IMR-90 (cell line): ENCODE measurements at regions not wholly inside any gene's neighbourhood (a gene's known extent, or its start where the extent isn't known, plus 50 kb on each side); places are given as distances from the start of the nearest gene placed in this dataset.

ENCODE experiments used
- ATAC-seq: fragments of 200-7000 bp; cut with Tn5 transposase; 2 replicates; pipeline ENCODE4 v1.9.1; 2020; ENCODE audit warnings: low read depth, mild to moderate bottlenecking, moderate library complexity
- BruUV-seq: library from RNA; stranded (reverse); fragments of 400-500 nt; replicated peaks from 2 replicates; lab custom pipeline; 2021; lab: Mats Ljungman, UMichigan
- CTCF ChIA-PET: fragments of 300-600 bp; formaldehyde crosslinking; extraction: SDS; loops from one replicate; lab custom pipeline; 2021; ENCODE audit warnings: antibody characterized with exemption; lab: Yijun Ruan, JAX
- POLR2A ChIA-PET: fragments of 300-600 bp; sonication (Branson Sonifier 250); formaldehyde crosslinking; loops from one replicate; lab custom pipeline; 2022; ENCODE audit warnings: antibody characterized with exemption; ENCODE audit not compliant: unreplicated experiment; lab: Charles Lee
- DNase-seq: peaks from one replicate; pipeline ENCODE4 v3.0.0; 2013
- H2AFZ ChIP-seq: replicated peaks from 2 replicates; pipeline ENCODE3; 2013; ENCODE audit warnings: low read length, mild to moderate bottlenecking; ENCODE audit not compliant: poor library complexity
- H2AK5ac ChIP-seq: 2 replicates; pipeline ENCODE4 v1.6.1; 2013; ENCODE audit warnings: low read depth, low read length, inconsistent platforms
- H2AK9ac ChIP-seq: replicated peaks from 2 replicates; pipeline ENCODE3; 2013; ENCODE audit warnings: mild to moderate bottlenecking, low read depth, low read length, moderate library complexity; ENCODE audit not compliant: poor library complexity
- H2BK120ac ChIP-seq: 2 replicates; pipeline ENCODE4 v1.6.1; 2013; ENCODE audit warnings: low read depth, low read length, inconsistent platforms
- H2BK15ac ChIP-seq: 3 replicates; pipeline ENCODE4 v1.6.1; 2013; ENCODE audit warnings: low read depth, low read length, inconsistent platforms
- H2BK20ac ChIP-seq: 2 replicates; pipeline ENCODE4 v1.6.1; 2013; ENCODE audit warnings: low read depth, mild to moderate bottlenecking, inconsistent platforms, low read length, moderate library complexity
- H2BK5ac ChIP-seq: 2 replicates; pipeline ENCODE4 v1.6.1; 2013; ENCODE audit warnings: mild to moderate bottlenecking, low read depth, low read length, inconsistent platforms; ENCODE audit not compliant: poor library complexity, severe bottlenecking
- H3K14ac ChIP-seq: replicated peaks from 2 replicates; pipeline ENCODE4 v1.6.1; 2013; ENCODE audit warnings: low read depth, low read length, inconsistent platforms
- H3K18ac ChIP-seq: 2 replicates; pipeline ENCODE4 v1.6.1; 2013; ENCODE audit warnings: low read depth, low read length, control low read depth
- H3K23ac ChIP-seq: 2 replicates; pipeline ENCODE4 v1.6.1; 2013; ENCODE audit warnings: low read depth, low read length, inconsistent platforms
- H3K27ac ChIP-seq: 2 replicates; pipeline ENCODE4 v1.5.1; 2013; ENCODE audit warnings: mild to moderate bottlenecking, control low read depth, low read length; ENCODE audit not compliant: insufficient read depth
- H3K27me3 ChIP-seq: 2 replicates; pipeline ENCODE4 v1.6.1; 2013; ENCODE audit warnings: low read length; ENCODE audit not compliant: control insufficient read depth, insufficient read depth
- H3K36me3 ChIP-seq: 2 replicates; pipeline ENCODE4 v1.6.1; 2013; ENCODE audit warnings: low read length, mixed read lengths; ENCODE audit not compliant: control insufficient read depth, insufficient read depth
- H3K4ac ChIP-seq: 2 replicates; pipeline ENCODE4 v1.6.1; 2013; ENCODE audit warnings: low read depth, low read length, inconsistent platforms
- H3K4me1 ChIP-seq: 2 replicates; pipeline ENCODE4 v1.6.1; 2013; ENCODE audit warnings: low read length, mixed read lengths; ENCODE audit not compliant: control insufficient read depth, insufficient read depth
- H3K4me2 ChIP-seq: 2 replicates; pipeline ENCODE4 v1.6.1; 2013; ENCODE audit warnings: low read depth, mild to moderate bottlenecking, control low read depth, low read length, moderate library complexity
- H3K4me3 ChIP-seq: 2 replicates; pipeline ENCODE4 v1.5.1; 2013; ENCODE audit warnings: low read depth, mild to moderate bottlenecking, control low read depth, low read length, moderate library complexity; ENCODE audit not compliant: insufficient read depth
- H3K56ac ChIP-seq: 2 replicates; pipeline ENCODE4 v1.6.1; 2013; ENCODE audit warnings: low read length, inconsistent platforms; ENCODE audit not compliant: insufficient read depth; ENCODE audit errors: extremely low read depth
- H3K79me1 ChIP-seq, 2 experiments: 2 replicates each; pipeline ENCODE4 v1.6.1; 2013; ENCODE audit warnings: low read length in 2 of 2, inconsistent platforms in 1 of 2, low read depth in 1 of 2
- H3K9ac ChIP-seq: 2 replicates; pipeline ENCODE4 v1.6.1; 2013; ENCODE audit warnings: low read depth, low read length, control low read depth
- H3K9me1 ChIP-seq: 2 replicates; pipeline ENCODE4 v1.6.1; 2013; ENCODE audit warnings: low read length, inconsistent platforms; ENCODE audit not compliant: insufficient read depth
- H3K9me3 ChIP-seq: 2 replicates; pipeline ENCODE4 v1.6.1; 2013; ENCODE audit warnings: low read length; ENCODE audit not compliant: control insufficient read depth, insufficient read depth
- H4K20me1 ChIP-seq: 2 replicates; pipeline ENCODE4 v1.6.1; 2013; ENCODE audit warnings: low read length, inconsistent platforms; ENCODE audit not compliant: insufficient read depth
- H4K5ac ChIP-seq: 2 replicates; pipeline ENCODE4 v1.6.1; 2013; ENCODE audit warnings: mild to moderate bottlenecking, low read depth, low read length, control low read depth
- H4K8ac ChIP-seq, 2 experiments: 2 replicates each; pipeline ENCODE4 v1.6.1; 2013; ENCODE audit warnings: low read depth in 2 of 2, low read length in 2 of 2, control low read depth in 1 of 2, inconsistent platforms in 1 of 2
- H4K91ac ChIP-seq: 2 replicates; pipeline ENCODE4 v1.6.1; 2013; ENCODE audit warnings: low read depth, low read length, inconsistent platforms; ENCODE audit not compliant: insufficient read depth
- BHLHE40 ChIP-seq: fragments of 150-350 bp; IDR thresholded peaks from 2 replicates; pipeline ENCODE4 v1.6.1; 2016; ENCODE audit warnings: mild to moderate bottlenecking, low read depth, low read length
- CEBPB ChIP-seq: IDR thresholded peaks from 2 replicates; pipeline ENCODE4 v1.6.1; 2012; ENCODE audit warnings: low read depth, low read length, improper control_type of control experiment
- CHD1 ChIP-seq: IDR thresholded peaks from 2 replicates; pipeline ENCODE4 v1.6.1; 2012; ENCODE audit warnings: low read depth, low read length, improper control_type of control experiment
- FOS ChIP-seq: fragments of 150-350 bp; IDR thresholded peaks from 2 replicates; pipeline ENCODE4 v1.6.1; 2016; ENCODE audit warnings: low read depth, low read length
- MAFK ChIP-seq: IDR thresholded peaks from 2 replicates; pipeline ENCODE4 v1.6.1; 2012; ENCODE audit warnings: low read depth, low read length, improper control_type of control experiment
- MAZ ChIP-seq: IDR thresholded peaks from 2 replicates; pipeline ENCODE4 v1.6.1; 2012; ENCODE audit warnings: low read depth, mild to moderate bottlenecking, low read length, improper control_type of control experiment, moderate library complexity, borderline replicate concordance
- MXI1 ChIP-seq: IDR thresholded peaks from 2 replicates; pipeline ENCODE4 v1.6.1; 2012; ENCODE audit warnings: low read depth, mild to moderate bottlenecking, low read length, moderate library complexity, borderline replicate concordance
- NFE2L2 ChIP-seq: fragments of 150-350 bp; IDR thresholded peaks from 2 replicates; pipeline ENCODE4 v1.6.1; 2016; ENCODE audit warnings: low read depth, mild to moderate bottlenecking, low read length
- POLR2A ChIP-seq: IDR thresholded peaks from 2 replicates; pipeline ENCODE4 v1.6.1; 2012; ENCODE audit warnings: mild to moderate bottlenecking, low read depth, low read length
- RCOR1 ChIP-seq: IDR thresholded peaks from 2 replicates; pipeline ENCODE4 v1.6.1; 2012; ENCODE audit warnings: mild to moderate bottlenecking, low read length, improper control_type of control experiment; ENCODE audit not compliant: insufficient replicate concordance
- RFX5 ChIP-seq: IDR thresholded peaks from 2 replicates; pipeline ENCODE4 v1.8.0; 2012; ENCODE audit warnings: low read depth, mild to moderate bottlenecking, low read length, moderate library complexity
- SMC3 ChIP-seq: fragments of 150-350 bp; IDR thresholded peaks from 2 replicates; pipeline ENCODE4 v1.6.1; 2016; ENCODE audit warnings: low read depth, mild to moderate bottlenecking, antibody characterized with exemption, low read length, moderate library complexity
- WGBS, 2 experiments: methylation state at CpG; one replicate each; pipeline versions ENCODE4 v1.1.5 to v1.1.7; 2013; ENCODE audit warnings: missing lambda C conversion rate in 2 of 2; ENCODE audit not compliant: insufficient read length in 1 of 2; ENCODE audit errors: extremely low coverage in 2 of 2; 5-methylcytosine and 5-hydroxymethylcytosine counted together
- dilution Hi-C: fragments of 300-500 bp; cut with HindIII; formaldehyde crosslinking; loops from one replicate; pipeline ENCODE4 v1.14.3; 2018; ENCODE audit warnings: low sequenced_read_pairs; ENCODE audit not compliant: unreplicated experiment
- in situ Hi-C: fragments of 300-500 bp; cut with MboI; formaldehyde crosslinking; loops from 3 replicates; pipeline ENCODE4 v1.14.3; 2019; ENCODE audit warnings: low sequenced_read_pairs, inconsistent platforms, mixed read lengths
- intact Hi-C: fragments of 100-400 bp; cut with micrococcal nuclease; formaldehyde crosslinking; loops from 2 replicates; pipeline ENCODE4 v1.10.0; 2022
- TF ChIP-seq, protein P1 (sequence below): fragments of 150-350 bp; IDR thresholded peaks from 2 replicates; pipeline ENCODE4 v1.6.1; 2017; ENCODE audit warnings: mild to moderate bottlenecking, antibody characterized with exemption, low read length, low read depth
- TF ChIP-seq, protein P2 (sequence below): fragments of 150-350 bp; IDR thresholded peaks from 2 replicates; pipeline ENCODE4 v1.6.1; 2016; ENCODE audit warnings: low read depth, mild to moderate bottlenecking, low read length, moderate library complexity, borderline replicate concordance
- TF ChIP-seq, protein P3 (sequence below): conservative IDR thresholded peaks from 2 replicates; pipeline ENCODE4 v1.5.1; 2012; ENCODE audit warnings: mild to moderate bottlenecking, low read depth, low read length, improper control_type of control experiment

DNA sequence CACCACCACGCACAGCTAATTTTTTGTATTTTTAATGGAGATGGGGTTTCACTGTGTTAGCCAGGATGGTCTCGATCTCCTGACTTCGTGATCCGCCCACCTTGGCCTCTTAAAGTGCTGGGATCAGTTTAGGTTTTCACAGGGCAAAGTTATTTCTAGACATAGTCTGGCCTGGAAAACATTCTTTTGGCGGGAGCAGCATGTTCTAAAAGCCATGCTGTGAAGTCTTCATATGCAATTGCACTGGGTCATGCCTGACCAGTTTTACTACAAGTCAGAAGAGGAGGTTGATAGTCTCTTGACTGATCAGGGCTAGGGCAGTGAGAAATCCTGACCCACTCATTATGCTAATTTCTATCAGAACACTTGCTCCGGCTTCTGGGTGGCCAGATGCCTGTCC is 131.6 kb upstream of the POU3F1 start:
- no peaks in the 10 kb centered on the region for H3K79me1 ChIP-seq
- H3K27me3 ChIP-seq = peaks cover 3% of the 10 kb centered on the region; the same call in 1 of the 2 replicates
- no peak overlapping the region for H2BK20ac ChIP-seq
- H2AK5ac ChIP-seq = no peak overlapping the region
- no peak overlapping the region for H3K23ac ChIP-seq
- H3K4me2 ChIP-seq = no peak overlapping the region
- POLR2A ChIA-PET = no interaction called here
- H3K4me3 ChIP-seq = no peak overlapping the region
- no peak for ATAC-seq
- CTCF ChIA-PET = no interaction called here
- H3K4ac ChIP-seq = no peak overlapping the region
- H3K27ac ChIP-seq = no peak overlapping the region
- no peak overlapping the region for H3K9ac ChIP-seq
- H4K5ac ChIP-seq = no peak overlapping the region
- no peak overlapping the region for H3K14ac ChIP-seq
- H3K36me3 ChIP-seq = no peaks in the 10 kb centered on the region
- in situ Hi-C loops (no loop called here), intact Hi-C loops (no loop called here), dilution Hi-C loops (no loop called here)
- H3K4me1 ChIP-seq = no peaks in the 10 kb centered on the region
- no peak overlapping the region for H2BK15ac ChIP-seq
- TF ChIP-seq, protein P1, sequence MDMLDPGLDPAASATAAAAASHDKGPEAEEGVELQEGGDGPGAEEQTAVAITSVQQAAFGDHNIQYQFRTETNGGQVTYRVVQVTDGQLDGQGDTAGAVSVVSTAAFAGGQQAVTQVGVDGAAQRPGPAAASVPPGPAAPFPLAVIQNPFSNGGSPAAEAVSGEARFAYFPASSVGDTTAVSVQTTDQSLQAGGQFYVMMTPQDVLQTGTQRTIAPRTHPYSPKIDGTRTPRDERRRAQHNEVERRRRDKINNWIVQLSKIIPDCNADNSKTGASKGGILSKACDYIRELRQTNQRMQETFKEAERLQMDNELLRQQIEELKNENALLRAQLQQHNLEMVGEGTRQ = no peak
- TF ChIP-seq CHD1 (no peak), CEBPB (no peak), SMC3 (no peak), BHLHE40 (no peak), RFX5 (no peak), MAFK (no peak), MAZ (no peak), RCOR1 (no peak), POLR2A (no peak), MXI1 (no peak), FOS (no peak), NFE2L2 (no peak)
- TF ChIP-seq, protein P2, sequence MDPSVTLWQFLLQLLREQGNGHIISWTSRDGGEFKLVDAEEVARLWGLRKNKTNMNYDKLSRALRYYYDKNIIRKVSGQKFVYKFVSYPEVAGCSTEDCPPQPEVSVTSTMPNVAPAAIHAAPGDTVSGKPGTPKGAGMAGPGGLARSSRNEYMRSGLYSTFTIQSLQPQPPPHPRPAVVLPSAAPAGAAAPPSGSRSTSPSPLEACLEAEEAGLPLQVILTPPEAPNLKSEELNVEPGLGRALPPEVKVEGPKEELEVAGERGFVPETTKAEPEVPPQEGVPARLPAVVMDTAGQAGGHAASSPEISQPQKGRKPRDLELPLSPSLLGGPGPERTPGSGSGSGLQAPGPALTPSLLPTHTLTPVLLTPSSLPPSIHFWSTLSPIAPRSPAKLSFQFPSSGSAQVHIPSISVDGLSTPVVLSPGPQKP = no peak
- TF ChIP-seq, protein P3, sequence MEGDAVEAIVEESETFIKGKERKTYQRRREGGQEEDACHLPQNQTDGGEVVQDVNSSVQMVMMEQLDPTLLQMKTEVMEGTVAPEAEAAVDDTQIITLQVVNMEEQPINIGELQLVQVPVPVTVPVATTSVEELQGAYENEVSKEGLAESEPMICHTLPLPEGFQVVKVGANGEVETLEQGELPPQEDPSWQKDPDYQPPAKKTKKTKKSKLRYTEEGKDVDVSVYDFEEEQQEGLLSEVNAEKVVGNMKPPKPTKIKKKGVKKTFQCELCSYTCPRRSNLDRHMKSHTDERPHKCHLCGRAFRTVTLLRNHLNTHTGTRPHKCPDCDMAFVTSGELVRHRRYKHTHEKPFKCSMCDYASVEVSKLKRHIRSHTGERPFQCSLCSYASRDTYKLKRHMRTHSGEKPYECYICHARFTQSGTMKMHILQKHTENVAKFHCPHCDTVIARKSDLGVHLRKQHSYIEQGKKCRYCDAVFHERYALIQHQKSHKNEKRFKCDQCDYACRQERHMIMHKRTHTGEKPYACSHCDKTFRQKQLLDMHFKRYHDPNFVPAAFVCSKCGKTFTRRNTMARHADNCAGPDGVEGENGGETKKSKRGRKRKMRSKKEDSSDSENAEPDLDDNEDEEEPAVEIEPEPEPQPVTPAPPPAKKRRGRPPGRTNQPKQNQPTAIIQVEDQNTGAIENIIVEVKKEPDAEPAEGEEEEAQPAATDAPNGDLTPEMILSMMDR = no peak
- no peaks in the 10 kb centered on the region for H3K9me1 ChIP-seq
- H3K9me3 ChIP-seq = no peaks in the 10 kb centered on the region
- H4K91ac ChIP-seq = no peak overlapping the region
- no peak overlapping the region for H2BK120ac ChIP-seq
- no peak for DNase-seq
- H4K8ac ChIP-seq = no peak overlapping the region
- no peak overlapping the region for H2AK9ac ChIP-seq
- WGBS, 2 experiments = no CpG with 5 or more reads among the region's 6 CpGs
- no peak overlapping the region for H2AFZ ChIP-seq
- no TSS peak for BruUV-seq
- no peaks in the 10 kb centered on the region for H4K20me1 ChIP-seq
- H3K18ac ChIP-seq = no peak overlapping the region
- H2BK5ac ChIP-seq = no peak overlapping the region
- H3K56ac ChIP-seq = no peak overlapping the region
